ENCODE measurements at regions not wholly inside any gene's neighbourhood (a gene's known extent, or its start where the extent isn't known, plus 50 kb on each side); places are given as distances from the start of the nearest gene placed in this dataset.

GRCh38 chr12:4111010-4111409 lies 162.6 kb upstream of the CCND2 start:
- Histone ChIP-seq H3F3A (ENCODE audit: insufficient read depth, low read depth) (no peaks in the 10 kb centered on the region), H4K20me1 (ENCODE audit: insufficient read depth) (no peaks in the 10 kb centered on the region), H3K9me2 (ENCODE audit: insufficient read depth) (no peaks in the 10 kb centered on the region), H3K79me2 (ENCODE audit: low read depth) (no peaks in the 10 kb centered on the region), H3K4me2 (no peak overlapping the region), H3K27me3 (ENCODE audit: insufficient read depth, low read depth) (peaks cover 65% of the 10 kb centered on the region), H2AFZ (no peak overlapping the region), H3K27ac (no peak overlapping the region), H3K4me3 (no peak overlapping the region), H3K4me1 (replicated peaks; ENCODE audit: insufficient read depth) (no peaks in the 10 kb centered on the region), H3K36me3 (ENCODE audit: low read depth) (no peaks in the 10 kb centered on the region), H3K9me3 (ENCODE audit: insufficient read depth, low read depth) (no peaks in the 10 kb centered on the region)
- ChIA-PET POLR2A (ENCODE audit: unreplicated experiment) (no interaction called here), CTCF (no interaction called here)
- DNase-seq = no peak
- intact Hi-C loops (cut with micrococcal nuclease; ENCODE audit: unreplicated experiment) = no loop called here
- BruUV-seq (replicated peaks) = no TSS peak
- TF ChIP-seq EZH2 (IDR thresholded peaks at IDR 0.05; ENCODE audit: low read depth) (no peak), CTCF (conservative IDR thresholded peaks at IDR 0.05) (no peak)

- no peaks in the 10 kb centered on the region for H3K4me1 ChIP-seq (replicated peaks; ENCODE audit: insufficient read depth)
- no peaks in the 10 kb centered on the region for H3K36me3 ChIP-seq (ENCODE audit: low read depth)
- peaks cover 64% of the 10 kb centered on the region for H3K27me3 ChIP-seq (ENCODE audit: insufficient read depth, low read depth)
- no peaks in the 10 kb centered on the region for H3F3A ChIP-seq (ENCODE audit: insufficient read depth, low read depth)
- no peak overlapping the region for H3K4me3 ChIP-seq
- POLR2A ChIA-PET (ENCODE audit: unreplicated experiment) = no interaction called here
- H3K4me2 ChIP-seq = no peak overlapping the region
- no peaks in the 10 kb centered on the region for H4K20me1 ChIP-seq (ENCODE audit: insufficient read depth)
- H3K9me2 ChIP-seq (ENCODE audit: insufficient read depth) = no peaks in the 10 kb centered on the region
- no peaks in the 10 kb centered on the region for H3K9me3 ChIP-seq (ENCODE audit: insufficient read depth, low read depth)
- CTCF ChIA-PET = no interaction called here
- H3K27ac ChIP-seq = no peak overlapping the region
- H3K79me2 ChIP-seq (ENCODE audit: low read depth) = no peaks in the 10 kb centered on the region
- TF ChIP-seq EZH2 (IDR thresholded peaks at IDR 0.05; ENCODE audit: low read depth) = no peak
- no peak for TF ChIP-seq CTCF (conservative IDR thresholded peaks at IDR 0.05)
- DNase-seq = no peak
- intact Hi-C loops (cut with micrococcal nuclease; ENCODE audit: unreplicated experiment) = no loop called here
- H2AFZ ChIP-seq = no peak overlapping the region
- BruUV-seq (replicated peaks) = no TSS peak
Observed at GRCh38 chr12:4109826-4110225, 163.7 kb upstream of the CCND2 start.

- Histone ChIP-seq H3K9me2 (ENCODE audit: insufficient read depth) (no peaks in the 10 kb centered on the region), H3K4me3 (no peak overlapping the region), H4K20me1 (ENCODE audit: insufficient read depth) (no peaks in the 10 kb centered on the region), H3K4me2 (no peak overlapping the region), H3K27ac (no peak overlapping the region), H3K79me2 (ENCODE audit: low read depth) (no peaks in the 10 kb centered on the region), H2AFZ (no peak overlapping the region), H3F3A (ENCODE audit: insufficient read depth, low read depth) (no peaks in the 10 kb centered on the region), H3K9me3 (ENCODE audit: insufficient read depth, low read depth) (no peaks in the 10 kb centered on the region), H3K4me1 (replicated peaks; ENCODE audit: insufficient read depth) (no peaks in the 10 kb centered on the region), H3K27me3 (ENCODE audit: insufficient read depth, low read depth) (peaks cover 62% of the 10 kb centered on the region), H3K36me3 (ENCODE audit: low read depth) (no peaks in the 10 kb centered on the region)
- TF ChIP-seq CTCF (conservative IDR thresholded peaks at IDR 0.05) = no peak
- TF ChIP-seq EZH2 (IDR thresholded peaks at IDR 0.05; ENCODE audit: low read depth) = no peak
- POLR2A ChIA-PET (ENCODE audit: unreplicated experiment) = no interaction called here
- no peak for DNase-seq
- BruUV-seq (replicated peaks) = no TSS peak
- CTCF ChIA-PET = no interaction called here
- intact Hi-C loops (cut with micrococcal nuclease; ENCODE audit: unreplicated experiment) = no loop called here
Observed at GRCh38 chr12:4108803-4109345, 164.7 kb upstream of the CCND2 start.

Measured in PC-9 (cell line).